ENCODE measurements at regions not wholly inside any gene's neighbourhood (a gene's known extent, or its start where the extent isn't known, plus 50 kb on each side); places are given as distances from the start of the nearest gene placed in this dataset.

DNA sequence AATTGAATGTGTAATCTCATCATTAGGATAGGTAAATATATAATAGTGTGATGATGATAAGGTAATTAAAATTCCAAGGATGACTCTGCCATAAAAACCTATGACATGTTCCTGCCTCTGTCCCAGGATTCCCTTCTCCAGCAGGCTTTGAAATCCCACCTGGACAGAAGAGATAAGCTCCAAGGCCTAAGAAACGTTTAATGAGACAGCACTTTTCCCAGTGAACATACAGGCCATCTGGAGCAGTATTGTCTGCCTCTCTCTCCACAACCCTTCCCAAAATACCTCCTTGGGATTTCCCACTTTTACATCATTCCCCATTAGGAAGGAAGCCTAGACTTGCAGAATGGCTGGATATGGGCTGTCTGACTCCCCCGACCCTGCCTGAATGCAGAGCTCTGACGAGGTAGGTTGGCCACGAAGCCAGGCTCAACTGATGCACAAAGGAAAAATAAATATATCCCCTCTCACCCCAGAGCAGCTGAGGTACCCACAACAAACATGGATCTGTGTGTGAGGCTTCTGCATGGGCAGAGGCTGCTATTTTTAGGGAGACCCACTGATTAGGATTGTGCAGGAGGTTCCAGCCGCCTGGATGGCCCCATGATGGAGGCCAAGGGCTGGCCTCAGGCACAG is 71.0 kb downstream of the TMPRSS5 start:
- no peak for DNase-seq (ENCODE audit: low read depth, low spot score)

DNA sequence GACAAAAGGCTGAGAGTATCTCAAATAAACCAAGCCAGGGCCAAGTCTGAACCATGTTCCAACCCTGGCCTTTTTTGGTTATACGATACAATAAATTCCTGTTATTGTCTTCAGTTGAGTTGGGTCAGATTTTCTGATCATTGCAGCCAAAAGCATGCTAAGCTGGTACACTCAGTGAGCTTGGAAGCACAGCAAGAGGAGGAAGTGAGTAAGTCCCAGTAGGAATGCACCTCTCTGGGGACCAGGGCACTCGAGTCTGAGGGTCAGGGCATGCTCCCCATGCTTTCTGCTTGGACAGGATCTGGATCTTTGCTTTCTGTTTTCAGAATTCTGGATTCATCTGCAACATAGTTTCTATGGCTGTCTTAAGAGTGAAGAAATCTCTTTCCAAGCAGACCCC is 73.1 kb downstream of the TMPRSS5 start:
- no peak for DNase-seq (ENCODE audit: low read depth, low spot score)

DNA sequence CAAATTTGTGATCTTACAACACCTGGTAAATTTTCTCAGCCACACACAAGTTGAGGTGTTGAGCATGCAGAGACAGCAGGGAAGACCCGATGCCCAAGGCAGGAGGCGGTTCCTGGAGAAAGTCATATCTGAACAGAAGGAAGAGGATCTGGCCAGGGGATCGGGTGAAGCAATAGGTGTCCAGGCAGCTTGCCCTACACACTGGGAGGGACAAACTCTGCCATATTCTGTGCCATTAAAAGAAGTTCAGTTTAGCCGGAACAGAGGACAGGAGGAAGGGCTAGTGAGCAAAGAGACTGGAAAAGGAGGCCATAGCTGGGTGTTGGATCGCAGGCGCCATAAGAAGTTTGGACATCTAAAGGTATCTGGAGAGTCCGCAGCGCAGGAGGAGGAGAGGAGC is 76.5 kb downstream of the TMPRSS5 start:
- no peak for DNase-seq (ENCODE audit: low read depth, low spot score)

DNA sequence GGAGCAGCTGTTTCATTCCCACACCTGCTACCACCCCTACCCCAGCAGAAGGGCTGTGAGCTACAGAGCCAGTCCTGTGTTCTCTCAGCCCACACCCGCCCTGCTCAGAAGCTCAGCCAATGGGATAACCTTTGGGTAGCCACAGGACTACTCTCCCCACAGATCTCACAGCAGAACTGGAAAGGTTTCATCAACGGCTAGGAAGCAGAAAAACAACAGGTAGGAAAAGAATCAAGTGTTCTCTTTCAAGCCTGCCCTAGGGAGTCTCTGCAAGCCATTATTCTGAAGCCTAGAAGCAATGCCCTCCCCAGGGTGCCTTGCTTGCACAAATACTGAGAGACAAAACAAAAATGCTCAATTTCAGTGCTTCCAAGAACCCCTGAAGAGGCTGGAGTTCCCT is 77.2 kb downstream of the TMPRSS5 start:
- DNase-seq (ENCODE audit: low read depth, low spot score) = peak; percentile 89

DNA sequence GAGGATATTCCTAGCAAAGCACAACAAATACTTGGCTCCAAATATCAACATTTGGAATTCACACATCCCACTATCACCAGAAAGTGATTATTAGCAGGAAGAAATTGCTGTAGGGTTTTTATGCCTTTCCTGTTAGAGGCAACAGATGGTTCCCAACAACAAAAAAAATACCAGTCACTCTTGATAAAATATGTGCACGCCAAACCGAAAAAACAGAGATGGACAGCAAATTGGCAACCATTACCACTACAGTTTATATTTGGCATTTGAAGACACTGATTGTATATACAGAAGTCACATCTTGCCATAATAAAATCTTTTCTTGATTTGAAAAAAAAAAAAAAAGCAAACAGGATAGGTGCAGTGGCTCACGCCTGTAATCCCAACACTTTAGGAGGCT is 78.2 kb downstream of the TMPRSS5 start:
- DNase-seq (ENCODE audit: low read depth, low spot score) = no peak

DNA sequence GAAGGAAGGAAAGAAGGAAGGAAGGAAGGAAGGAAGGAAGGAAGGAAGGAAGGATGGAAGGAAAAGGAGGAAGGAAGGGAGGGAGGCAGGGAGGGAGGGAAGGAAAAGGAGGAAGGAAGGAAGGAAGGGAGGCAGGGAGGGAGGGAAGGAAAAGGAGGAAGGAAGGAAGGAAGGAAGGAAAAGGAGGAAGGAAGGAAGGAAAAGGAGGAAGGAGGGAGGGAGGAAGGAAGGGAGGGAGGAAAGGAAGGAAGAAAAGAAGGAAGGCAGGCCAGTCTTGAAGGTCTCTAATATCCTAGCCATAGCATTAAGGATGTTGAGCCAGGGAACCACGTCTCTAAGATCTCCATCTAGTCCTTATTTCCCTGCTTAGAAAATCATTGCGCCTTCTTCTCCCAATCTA is 78.8 kb downstream of the TMPRSS5 start:
- DNase-seq (ENCODE audit: low read depth, low spot score) = no peak

DNA sequence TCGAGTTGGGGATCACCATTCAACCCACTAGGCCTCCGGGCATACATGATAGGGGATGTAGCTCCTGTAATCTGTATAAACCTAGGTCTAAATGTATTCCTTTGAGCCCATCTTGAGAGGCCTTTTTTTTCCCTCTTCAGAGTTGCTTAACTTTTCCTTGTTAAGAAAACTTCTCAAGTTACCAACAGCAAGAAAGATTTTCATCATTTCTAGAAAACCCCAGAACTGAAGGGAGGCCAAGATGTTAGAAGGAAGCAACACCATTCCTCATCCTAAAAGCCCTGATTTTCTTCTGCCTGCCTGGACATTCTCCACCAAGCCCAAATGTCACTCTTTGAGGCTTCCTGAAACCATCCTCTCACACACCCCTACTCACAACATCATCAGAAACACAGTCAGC is 79.4 kb downstream of the TMPRSS5 start:
- no peak for DNase-seq (ENCODE audit: low read depth, low spot score)

DNA sequence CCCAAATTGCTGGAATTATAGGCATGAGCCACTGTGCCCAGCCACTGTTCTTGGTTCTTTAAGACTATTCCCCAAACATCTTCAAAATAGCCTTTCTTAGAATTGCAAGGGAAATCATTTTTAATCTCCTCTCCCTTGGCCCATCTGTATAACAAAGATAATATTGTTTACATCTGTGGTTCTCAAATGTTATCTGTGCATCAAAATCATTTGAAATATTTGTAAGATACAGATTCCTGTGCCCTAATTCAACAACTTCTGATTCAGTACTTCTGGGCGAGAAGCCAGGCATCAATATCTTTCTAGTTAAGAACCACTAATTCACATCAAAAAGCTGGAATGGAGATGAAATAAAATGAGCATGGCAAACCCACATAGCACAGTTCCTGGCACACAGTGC is 83.0 kb downstream of the TMPRSS5 start:
- no peak for DNase-seq (ENCODE audit: low read depth, low spot score)

DNA sequence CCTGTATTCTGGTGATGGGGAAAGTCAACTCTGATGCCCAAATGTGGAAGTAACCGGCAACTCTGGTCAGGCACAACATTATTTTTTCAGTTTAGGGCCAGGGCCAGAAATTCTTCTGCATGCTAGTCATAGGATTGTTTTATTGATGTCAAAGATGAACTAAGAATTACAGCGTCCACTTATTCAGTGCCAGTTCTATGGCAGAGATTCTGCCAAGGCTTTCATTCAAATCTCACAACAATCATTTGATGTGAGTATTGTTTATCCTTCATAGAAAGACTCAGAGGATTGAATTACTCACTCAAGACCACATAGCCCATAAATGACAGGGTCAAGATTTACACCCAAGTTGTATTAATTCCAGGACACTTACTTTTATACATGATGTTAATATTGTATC is 87.7 kb downstream of the TMPRSS5 start:
- DNase-seq (ENCODE audit: low read depth, low spot score) = no peak

DNA sequence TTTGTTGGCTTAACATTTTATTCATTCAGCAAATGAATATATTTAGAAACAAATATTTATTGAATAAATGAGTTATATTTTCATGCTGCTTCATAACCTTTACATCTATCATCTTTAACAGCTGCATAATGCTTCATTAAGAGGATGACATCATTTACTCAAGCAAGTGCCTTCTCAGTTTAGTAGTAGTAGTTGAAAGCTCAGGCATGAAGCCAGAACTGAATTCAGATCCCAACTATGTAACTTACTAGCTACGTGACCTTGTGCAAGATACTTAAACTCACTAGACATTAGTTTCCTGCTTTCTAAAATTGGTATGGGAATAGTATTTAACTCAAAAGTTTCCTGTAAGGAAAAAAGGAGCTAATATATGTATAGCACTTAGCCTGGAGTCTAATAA is 90.3 kb downstream of the TMPRSS5 start:
- no peak for DNase-seq (ENCODE audit: low read depth, low spot score)

DNA sequence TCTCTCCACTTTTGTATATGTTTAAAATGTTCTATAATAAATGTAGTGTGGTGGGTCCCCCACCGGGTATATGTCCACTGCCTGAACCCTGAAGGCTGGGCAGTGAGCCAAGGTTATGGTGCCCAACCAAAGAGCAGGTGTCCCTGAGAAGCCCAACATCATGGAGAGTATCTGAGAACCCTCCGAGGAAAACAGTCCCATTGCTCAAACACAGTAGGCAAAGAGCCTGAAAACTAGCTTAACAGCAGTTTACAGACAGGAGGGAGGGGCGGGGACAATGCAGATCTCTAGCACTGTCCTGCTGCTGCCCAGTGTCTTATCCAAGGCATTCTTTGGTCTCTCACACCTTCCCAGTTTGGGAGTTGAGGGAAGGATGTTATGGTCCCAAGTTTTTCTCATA is 91.0 kb downstream of the TMPRSS5 start:
- no peak for DNase-seq (ENCODE audit: low read depth, low spot score)

DNA sequence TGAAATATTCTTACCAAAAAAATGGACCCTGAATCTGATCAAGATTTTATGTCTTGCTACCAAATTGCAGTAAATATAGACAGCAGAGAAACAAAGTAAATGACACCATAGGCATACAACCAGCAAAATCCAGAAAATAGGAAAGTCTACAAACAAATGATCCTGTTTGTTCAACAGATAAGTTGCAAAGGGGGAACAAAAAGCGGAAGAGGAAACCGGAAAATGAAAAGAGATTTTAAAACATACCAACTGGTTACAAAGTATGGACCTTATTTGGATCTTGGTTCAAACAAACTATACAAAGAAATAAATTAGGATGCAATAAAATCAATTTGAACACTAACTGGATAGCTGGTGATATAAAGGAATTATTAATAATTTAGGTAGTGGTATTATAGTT is 92.0 kb downstream of the TMPRSS5 start:
- no peak for DNase-seq (ENCODE audit: low read depth, low spot score)

DNA sequence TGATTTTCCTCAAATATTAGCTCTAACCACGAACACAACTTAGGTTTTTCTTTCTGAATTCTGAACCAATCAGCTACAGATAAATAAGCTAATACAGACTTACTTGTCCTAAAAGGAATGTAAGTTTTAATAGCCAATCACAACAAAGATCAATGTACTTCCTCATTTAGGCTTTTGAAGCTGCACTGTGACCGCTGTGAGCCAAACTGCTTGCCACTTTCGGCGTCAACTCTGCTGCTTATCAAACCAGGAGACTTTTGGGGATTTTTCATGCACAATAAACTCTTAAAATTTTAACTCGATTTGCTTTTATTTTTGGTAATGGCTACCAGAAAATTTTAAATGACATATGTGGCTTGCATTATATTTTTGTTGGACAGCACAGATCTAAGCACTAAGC is 92.5 kb downstream of the TMPRSS5 start:
- no peak for DNase-seq (ENCODE audit: low read depth, low spot score)

DNA sequence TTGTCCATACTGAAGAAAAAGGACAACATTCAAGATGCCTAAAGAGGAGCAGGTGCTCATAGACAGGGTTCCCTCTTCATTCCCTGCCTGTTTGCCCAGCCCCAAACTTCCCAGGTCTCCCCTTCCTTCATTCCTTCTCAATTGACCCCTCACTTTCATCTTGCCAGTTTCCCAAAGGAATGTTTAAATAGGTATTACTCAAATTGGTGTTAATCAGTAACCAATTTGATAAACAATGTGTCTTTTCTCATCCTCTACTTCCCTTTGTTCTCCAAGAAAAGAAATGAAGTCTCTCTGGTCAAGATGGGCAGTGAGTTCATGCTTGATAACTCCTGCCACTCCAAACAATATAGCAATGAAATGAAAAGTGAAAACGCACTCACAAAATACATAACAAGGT is 101.9 kb downstream of the TMPRSS5 start:
- no peak for DNase-seq (ENCODE audit: low read depth, low spot score)

DNA sequence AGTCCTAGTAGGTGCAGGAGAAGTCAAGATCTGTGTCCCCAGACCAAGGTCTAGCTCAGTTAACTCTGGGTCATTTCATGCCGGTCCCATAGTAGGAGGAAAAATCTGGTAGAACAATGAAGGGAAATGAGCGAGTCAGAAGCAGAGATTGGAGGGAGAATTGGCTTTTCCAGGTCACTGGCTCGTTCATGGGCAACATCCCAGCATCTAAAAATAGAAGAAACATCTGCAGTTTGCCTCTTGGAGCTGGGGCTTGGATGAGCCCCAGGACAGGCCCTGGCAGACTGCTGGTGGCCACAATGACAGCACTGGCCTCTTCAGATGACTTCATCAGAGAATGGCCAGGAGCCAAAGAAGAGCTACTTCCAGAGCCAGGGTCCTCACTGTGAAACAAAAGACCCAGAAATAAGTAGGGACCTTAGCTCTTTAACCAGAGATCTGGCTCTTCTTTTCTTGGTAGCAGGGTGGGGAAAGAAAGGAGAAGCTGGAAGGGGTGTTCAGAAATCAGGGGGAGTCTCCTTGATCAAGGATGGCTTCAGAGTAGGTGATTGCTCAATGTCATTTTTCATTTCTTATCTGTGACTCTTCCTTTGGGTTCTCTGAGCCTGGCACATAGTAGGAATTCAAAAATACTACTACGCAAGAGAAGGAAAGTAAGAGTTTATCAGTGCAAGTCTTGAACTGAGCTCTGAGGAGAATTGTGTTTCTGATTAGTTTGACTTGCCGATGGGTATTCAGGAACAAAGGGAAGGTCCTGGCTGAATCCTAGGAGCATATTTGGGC is 102.6 kb downstream of the TMPRSS5 start:
- DNase-seq (ENCODE audit: low read depth, low spot score) = no peak

DNA sequence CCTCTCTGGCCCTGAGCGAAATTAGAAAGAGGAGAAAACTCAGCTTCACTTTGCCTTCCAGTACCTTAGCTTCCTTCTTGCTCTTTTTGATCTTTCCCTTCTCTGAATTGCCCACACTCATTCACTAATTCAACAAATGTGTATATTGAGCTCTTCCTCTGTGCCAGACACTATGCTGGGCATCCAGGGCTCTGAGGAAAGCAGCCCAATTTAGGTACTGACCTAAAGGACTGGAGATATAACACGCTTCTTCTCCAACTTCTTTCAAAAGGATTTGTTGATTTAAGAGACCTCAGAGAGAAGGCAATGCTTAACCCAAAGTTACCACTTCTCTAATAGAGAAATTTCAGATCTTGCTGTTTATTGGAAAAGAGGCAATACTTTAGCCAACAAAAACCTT is 103.6 kb downstream of the TMPRSS5 start:
- DNase-seq (ENCODE audit: low read depth, low spot score) = no peak

DNA sequence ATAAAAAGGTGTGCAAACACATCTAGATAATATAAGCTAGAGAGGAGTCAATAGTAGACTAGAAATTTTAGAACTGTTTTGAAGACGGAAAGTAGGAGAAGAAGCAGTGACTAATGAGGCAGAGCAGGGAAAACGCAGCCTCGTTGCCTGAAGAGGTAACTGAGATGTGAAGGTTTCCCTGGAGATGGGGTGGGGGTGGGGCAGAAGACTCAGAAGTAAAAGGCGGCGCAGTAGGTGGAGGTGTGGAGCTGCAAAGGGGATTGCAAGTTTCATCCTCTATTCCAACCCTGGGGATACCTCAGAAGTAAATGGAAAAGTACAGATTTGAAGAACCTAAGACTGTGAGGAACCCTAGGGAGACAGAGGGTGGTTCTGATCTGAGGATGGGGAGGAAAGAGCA is 109.5 kb downstream of the TMPRSS5 start:
- no peak for DNase-seq (ENCODE audit: low read depth, low spot score)

DNA sequence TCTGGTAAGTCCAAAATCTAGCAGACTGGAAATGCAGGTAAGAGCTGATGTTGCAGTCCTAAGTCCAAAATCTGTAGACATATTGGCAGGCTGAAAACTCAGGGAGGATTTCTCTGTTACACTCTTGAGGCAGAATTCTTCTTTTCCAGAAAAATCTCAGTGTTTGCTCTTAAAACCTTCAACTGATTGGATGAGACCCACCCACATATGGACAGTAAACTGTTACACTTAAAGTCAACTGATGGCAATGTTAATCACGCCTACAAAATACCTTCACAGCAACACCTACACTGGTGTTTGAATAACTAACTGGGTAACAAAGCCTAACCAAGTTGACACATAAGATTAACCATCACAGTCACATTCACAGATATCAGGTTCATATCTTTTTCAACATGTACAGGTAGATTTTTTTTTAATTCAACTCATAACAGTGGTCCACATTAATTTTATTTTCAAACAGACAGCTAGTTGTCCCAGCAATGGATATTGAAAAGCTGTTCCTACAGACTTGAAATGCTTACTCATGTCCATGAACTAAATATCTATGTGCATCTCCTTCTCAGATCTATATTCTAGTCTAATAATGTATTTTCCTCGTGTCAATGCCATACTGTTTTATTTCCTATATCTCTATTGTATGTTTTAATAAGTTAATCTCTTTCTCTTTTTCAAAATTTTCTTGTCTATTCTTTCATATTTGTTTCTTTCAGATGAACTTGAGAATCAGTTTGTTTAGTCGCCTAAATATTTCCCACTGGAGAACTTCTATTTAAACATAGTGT is 110.1 kb downstream of the TMPRSS5 start:
- DNase-seq (ENCODE audit: low read depth, low spot score) = no peak

DNA sequence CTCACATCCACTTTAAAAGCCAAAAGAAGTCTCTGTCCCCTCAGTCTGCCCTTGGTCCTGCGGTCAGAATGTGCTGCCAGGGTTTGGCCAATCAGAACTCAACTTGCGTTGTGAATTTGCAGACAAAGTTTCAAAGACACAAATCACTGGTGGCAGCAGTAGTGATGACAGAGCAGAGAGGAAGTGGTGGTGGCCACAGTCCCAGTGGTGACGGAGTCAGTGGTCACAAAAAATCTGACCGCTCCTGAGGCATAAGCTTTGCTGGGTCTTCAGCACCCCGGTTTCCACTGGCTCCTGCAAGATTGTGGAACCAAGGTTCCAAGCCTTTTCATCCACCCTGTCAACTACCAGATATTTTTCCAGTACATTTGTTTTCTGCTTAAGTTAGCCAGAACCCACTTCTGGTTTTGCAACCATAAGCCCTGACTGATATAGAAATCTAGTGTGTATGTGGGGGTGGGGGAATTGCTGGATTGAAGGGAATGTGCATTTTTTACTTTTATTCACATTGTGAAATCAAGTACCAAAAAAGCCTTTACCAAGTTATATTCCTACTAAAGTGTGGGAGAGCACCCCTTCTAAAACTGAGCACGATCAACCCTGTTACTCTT is 112.3 kb downstream of the TMPRSS5 start:
- DNase-seq (ENCODE audit: low read depth, low spot score) = no peak

DNA sequence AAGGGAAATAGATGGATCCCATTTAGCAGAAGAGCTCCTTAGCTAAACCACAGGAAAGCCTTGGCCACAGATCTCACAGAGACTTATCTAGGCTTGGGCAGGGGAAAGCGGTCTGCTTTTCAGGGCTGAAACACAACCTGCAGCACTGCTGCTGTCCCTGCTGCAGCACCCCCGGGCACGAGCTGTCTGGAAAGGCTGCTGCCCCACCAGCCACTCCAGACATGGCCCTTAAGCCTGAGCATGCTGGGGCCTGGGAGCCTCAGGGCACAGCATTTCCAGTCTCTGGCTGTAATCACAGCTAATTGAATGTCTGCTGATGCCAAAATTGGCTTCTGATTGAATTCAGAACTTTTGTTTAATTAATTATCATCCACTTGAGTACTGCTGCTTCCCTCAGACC is 115.0 kb downstream of the TMPRSS5 start:
- DNase-seq (ENCODE audit: low read depth, low spot score) = no peak

DNA sequence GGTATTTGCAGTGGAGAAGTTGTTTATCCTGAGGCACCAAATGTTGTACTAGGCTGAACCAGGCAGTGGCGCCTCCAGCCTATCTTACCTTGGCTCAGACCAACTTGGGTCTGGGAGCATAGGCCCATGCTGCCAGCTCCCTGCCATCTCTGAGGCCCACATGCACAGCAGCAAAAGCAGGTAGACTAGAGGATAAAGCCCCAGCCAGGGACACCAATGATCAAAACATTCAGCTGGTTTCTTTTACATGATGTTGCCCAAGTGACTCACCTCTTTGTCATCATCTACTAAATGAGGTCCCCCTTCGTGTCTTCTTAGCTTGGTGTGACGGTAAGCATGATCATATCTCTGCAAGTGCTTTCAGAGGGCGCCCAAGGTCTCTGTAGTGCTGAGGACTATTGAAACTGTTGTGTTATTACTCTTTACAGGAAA is 112.1 kb upstream of the DRD2 start:
- no peak for DNase-seq (ENCODE audit: low read depth, low spot score)

DNA sequence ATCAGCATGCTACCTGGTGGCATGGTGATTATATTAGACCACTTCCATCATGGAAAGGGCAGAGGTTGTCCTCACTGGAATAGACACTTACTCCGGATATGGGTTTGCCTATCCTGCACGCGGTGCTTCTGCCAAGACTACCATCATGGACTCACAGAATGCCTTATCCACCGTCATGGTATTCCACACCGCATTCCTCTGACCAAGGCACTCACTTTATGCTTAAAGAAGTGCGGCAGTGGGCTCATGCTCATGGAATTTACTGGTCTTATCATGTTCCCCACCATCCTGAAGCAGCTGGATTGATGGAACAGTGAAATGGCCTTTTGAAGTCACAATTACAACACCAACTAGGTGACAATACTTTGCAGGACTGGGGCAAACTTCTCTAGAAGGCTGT is 109.2 kb upstream of the DRD2 start:
- DNase-seq (ENCODE audit: low read depth, low spot score) = no peak
